ENCODE measurements at regions not wholly inside any gene's neighbourhood (a gene's known extent, or its start where the extent isn't known, plus 50 kb on each side); places are given as distances from the start of the nearest gene placed in this dataset.

GRCh38 chr13:82934000-82934399, 948.3 kb downstream of the SLITRK1 start:
- H3K9me3 Mint-ChIP-seq (ENCODE audit: insufficient read depth) = peaks cover 4% of the 10 kb centered on the region
- no peaks in the 10 kb centered on the region for H3K4me1 Mint-ChIP-seq (ENCODE audit: low read depth)
- DNase-seq (no peak), ATAC-seq (no peak)
- H3K27me3 Mint-ChIP-seq (ENCODE audit: low read depth) = no peaks in the 10 kb centered on the region
- no peak overlapping the region for H3K27ac Mint-ChIP-seq
- CTCF ChIA-PET = no interaction called here
- no peaks in the 10 kb centered on the region for H3K36me3 Mint-ChIP-seq (ENCODE audit: low read depth)
- no peak overlapping the region for H3K4me3 Mint-ChIP-seq
- POLR2A ChIA-PET = no interaction called here

GRCh38 chr13:82925114-82925513, 957.2 kb downstream of the SLITRK1 start:
- H3K36me3 Mint-ChIP-seq (ENCODE audit: low read depth) = no peaks in the 10 kb centered on the region
- DNase-seq (no peak), ATAC-seq (no peak)
- CTCF ChIA-PET = no interaction called here
- no peak overlapping the region for H3K27ac Mint-ChIP-seq
- POLR2A ChIA-PET = no interaction called here
- peaks cover 15% of the 10 kb centered on the region for H3K9me3 Mint-ChIP-seq (ENCODE audit: insufficient read depth)
- no peaks in the 10 kb centered on the region for H3K4me1 Mint-ChIP-seq (ENCODE audit: low read depth)
- H3K27me3 Mint-ChIP-seq (ENCODE audit: low read depth) = no peaks in the 10 kb centered on the region
- H3K4me3 Mint-ChIP-seq = no peak overlapping the region

GRCh38 chr13:82917984-82918383, 964.3 kb downstream of the SLITRK1 start:
- DNase-seq (no peak), ATAC-seq (no peak)
- ChIA-PET CTCF (no interaction called here), POLR2A (no interaction called here)
- no peaks in the 10 kb centered on the region for H3K36me3 Mint-ChIP-seq (ENCODE audit: low read depth)
- H3K9me3 Mint-ChIP-seq (ENCODE audit: insufficient read depth) = peaks cover 16% of the 10 kb centered on the region
- H3K4me3 Mint-ChIP-seq = no peak overlapping the region
- H3K27me3 Mint-ChIP-seq (ENCODE audit: low read depth) = no peaks in the 10 kb centered on the region
- H3K27ac Mint-ChIP-seq = no peak overlapping the region
- H3K4me1 Mint-ChIP-seq (ENCODE audit: low read depth) = no peaks in the 10 kb centered on the region

DNA sequence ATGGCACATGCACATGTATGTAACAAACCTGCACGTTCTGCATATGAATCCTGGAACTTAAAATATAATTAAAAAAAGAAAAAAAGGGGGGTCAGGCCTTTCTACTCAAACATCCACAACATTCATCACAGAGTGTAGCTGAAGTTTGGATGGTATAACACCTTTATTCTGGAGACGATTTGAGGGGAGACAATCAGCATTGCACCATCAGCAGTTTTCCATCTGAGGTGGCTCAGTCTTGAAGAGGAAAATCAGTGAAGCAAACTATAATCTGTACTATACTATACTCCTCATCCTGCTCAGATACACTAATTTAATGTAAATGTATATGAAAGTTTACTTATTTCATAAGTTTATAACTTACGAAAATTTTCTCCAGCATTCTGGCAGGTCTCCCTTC, 969.7 kb downstream of the SLITRK1 start:
- H3K27ac Mint-ChIP-seq = no peak overlapping the region
- ATAC-seq = no peak
- H3K4me1 Mint-ChIP-seq (ENCODE audit: low read depth) = no peaks in the 10 kb centered on the region
- peaks cover 10% of the 10 kb centered on the region for H3K9me3 Mint-ChIP-seq (ENCODE audit: insufficient read depth)
- DNase-seq = no peak
- H3K27me3 Mint-ChIP-seq (ENCODE audit: low read depth) = no peaks in the 10 kb centered on the region
- no peaks in the 10 kb centered on the region for H3K36me3 Mint-ChIP-seq (ENCODE audit: low read depth)
- ChIA-PET POLR2A (no interaction called here), CTCF (no interaction called here)
- H3K4me3 Mint-ChIP-seq = no peak overlapping the region

DNA sequence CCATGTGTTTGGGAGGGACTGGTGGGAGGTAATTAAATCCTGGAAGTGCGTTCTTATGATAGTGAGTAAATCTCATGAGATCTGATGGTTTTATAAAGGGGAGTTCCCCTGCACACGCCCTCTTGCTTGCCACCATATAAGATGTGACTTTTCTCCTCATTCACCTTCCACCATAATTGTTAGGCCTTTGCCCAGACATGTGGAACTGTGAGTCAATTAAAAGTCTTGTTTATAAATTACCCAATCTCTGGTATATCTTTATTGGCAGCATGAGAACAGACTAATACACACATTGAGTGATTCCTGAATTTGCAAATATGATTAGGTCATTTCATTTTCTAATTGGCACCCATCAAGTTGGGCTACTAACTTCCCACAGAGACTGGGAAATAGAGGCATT, 977.2 kb downstream of the SLITRK1 start:
- ATAC-seq = no peak

DNA sequence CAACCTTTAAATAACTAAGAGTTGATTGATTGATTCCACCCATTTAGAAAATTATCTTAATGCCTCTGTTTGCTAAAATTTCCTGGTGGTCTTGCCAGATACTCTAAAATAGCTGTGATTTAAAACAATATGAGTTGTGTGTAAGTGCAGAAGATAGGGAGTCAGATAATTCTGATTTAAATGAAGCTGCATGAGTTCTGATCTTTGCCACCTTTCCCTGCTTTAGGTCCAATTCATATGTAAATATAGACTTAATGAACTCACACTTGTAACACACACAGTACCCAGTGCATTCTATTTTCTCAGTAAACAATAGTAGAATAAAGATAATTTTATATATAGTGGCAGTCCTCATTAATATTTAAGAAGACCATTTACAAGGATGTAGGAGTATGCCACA, 981.8 kb downstream of the SLITRK1 start:
- no peak for DNase-seq
- H3K27me3 Mint-ChIP-seq (ENCODE audit: low read depth) = no peaks in the 10 kb centered on the region
- H3K36me3 Mint-ChIP-seq (ENCODE audit: low read depth) = no peaks in the 10 kb centered on the region
- H3K4me1 Mint-ChIP-seq (ENCODE audit: low read depth) = no peaks in the 10 kb centered on the region
- peaks cover 5% of the 10 kb centered on the region for H3K9me3 Mint-ChIP-seq (ENCODE audit: insufficient read depth)
- POLR2A ChIA-PET = no interaction called here
- CTCF ChIA-PET = no interaction called here
- H3K27ac Mint-ChIP-seq = no peak overlapping the region
- no peak overlapping the region for H3K4me3 Mint-ChIP-seq
- no peak for ATAC-seq

More for the DNA sequence above, 977.2 kb downstream of the SLITRK1 start:
- DNase-seq = no peak
- no peak overlapping the region for H3K27ac Mint-ChIP-seq
- H3K4me3 Mint-ChIP-seq = no peak overlapping the region
- peaks cover 10% of the 10 kb centered on the region for H3K9me3 Mint-ChIP-seq (ENCODE audit: insufficient read depth)
- H3K27me3 Mint-ChIP-seq (ENCODE audit: low read depth) = no peaks in the 10 kb centered on the region
- no peaks in the 10 kb centered on the region for H3K4me1 Mint-ChIP-seq (ENCODE audit: low read depth)
- no peaks in the 10 kb centered on the region for H3K36me3 Mint-ChIP-seq (ENCODE audit: low read depth)
- POLR2A ChIA-PET = no interaction called here
- CTCF ChIA-PET = no interaction called here

- no peaks in the 10 kb centered on the region for H3K27me3 Mint-ChIP-seq (ENCODE audit: low read depth)
- ATAC-seq (no peak), DNase-seq (no peak)
- CTCF ChIA-PET = no interaction called here
- POLR2A ChIA-PET = no interaction called here
- no peaks in the 10 kb centered on the region for H3K4me1 Mint-ChIP-seq (ENCODE audit: low read depth)
- H3K36me3 Mint-ChIP-seq (ENCODE audit: low read depth) = no peaks in the 10 kb centered on the region
- H3K9me3 Mint-ChIP-seq (ENCODE audit: insufficient read depth) = no peaks in the 10 kb centered on the region
- H3K27ac Mint-ChIP-seq = no peak overlapping the region
- H3K4me3 Mint-ChIP-seq = no peak overlapping the region
Measured at GRCh38 chr13:82898586-82898985, 983.7 kb downstream of the SLITRK1 start.

- H3K27ac Mint-ChIP-seq = no peak overlapping the region
- CTCF ChIA-PET = no interaction called here
- H3K4me1 Mint-ChIP-seq (ENCODE audit: low read depth) = no peaks in the 10 kb centered on the region
- no peak for DNase-seq
- no peaks in the 10 kb centered on the region for H3K27me3 Mint-ChIP-seq (ENCODE audit: low read depth)
- POLR2A ChIA-PET = no interaction called here
- H3K36me3 Mint-ChIP-seq (ENCODE audit: low read depth) = no peaks in the 10 kb centered on the region
- no peak for ATAC-seq
- peaks cover 6% of the 10 kb centered on the region for H3K9me3 Mint-ChIP-seq (ENCODE audit: insufficient read depth)
- H3K4me3 Mint-ChIP-seq = no peak overlapping the region
Measured at GRCh38 chr13:82879921-82880320, 1002.4 kb downstream of the SLITRK1 start.

GRCh38 chr13:82878536-82878935, 1003.7 kb downstream of the SLITRK1 start:
- no peak for DNase-seq
- CTCF ChIA-PET = no interaction called here
- no peaks in the 10 kb centered on the region for H3K27me3 Mint-ChIP-seq (ENCODE audit: low read depth)
- no peaks in the 10 kb centered on the region for H3K4me1 Mint-ChIP-seq (ENCODE audit: low read depth)
- ATAC-seq = no peak
- H3K9me3 Mint-ChIP-seq (ENCODE audit: insufficient read depth) = peaks cover 6% of the 10 kb centered on the region
- no peak overlapping the region for H3K27ac Mint-ChIP-seq
- H3K36me3 Mint-ChIP-seq (ENCODE audit: low read depth) = no peaks in the 10 kb centered on the region
- no peak overlapping the region for H3K4me3 Mint-ChIP-seq
- POLR2A ChIA-PET = no interaction called here

GRCh38 chr13:82867284-82867683, 1015.0 kb downstream of the SLITRK1 start:
- Mint-ChIP-seq H3K36me3 (ENCODE audit: low read depth) (no peaks in the 10 kb centered on the region), H3K27me3 (ENCODE audit: low read depth) (no peaks in the 10 kb centered on the region), H3K9me3 (ENCODE audit: insufficient read depth) (peaks cover 3% of the 10 kb centered on the region), H3K4me1 (ENCODE audit: low read depth) (no peaks in the 10 kb centered on the region), H3K27ac (no peak overlapping the region), H3K4me3 (no peak overlapping the region)
- DNase-seq (no peak), ATAC-seq (no peak)
- ChIA-PET POLR2A (no interaction called here), CTCF (no interaction called here)

GRCh38 chr13:82850644-82851043, 1031.6 kb downstream of the SLITRK1 start:
- Mint-ChIP-seq H3K27me3 (ENCODE audit: low read depth) (no peaks in the 10 kb centered on the region), H3K27ac (no peak overlapping the region), H3K4me1 (ENCODE audit: low read depth) (no peaks in the 10 kb centered on the region), H3K4me3 (no peak overlapping the region), H3K36me3 (ENCODE audit: low read depth) (no peaks in the 10 kb centered on the region), H3K9me3 (ENCODE audit: insufficient read depth) (no peaks in the 10 kb centered on the region)
- DNase-seq (no peak), ATAC-seq (no peak)
- ChIA-PET CTCF (no interaction called here), POLR2A (no interaction called here)

GRCh38 chr13:82848766-82849165, 1033.5 kb downstream of the SLITRK1 start:
- no peak for ATAC-seq
- Mint-ChIP-seq H3K4me1 (ENCODE audit: low read depth) (no peaks in the 10 kb centered on the region), H3K36me3 (ENCODE audit: low read depth) (no peaks in the 10 kb centered on the region), H3K27ac (no peak overlapping the region), H3K27me3 (ENCODE audit: low read depth) (no peaks in the 10 kb centered on the region), H3K9me3 (ENCODE audit: insufficient read depth) (peaks cover 5% of the 10 kb centered on the region), H3K4me3 (no peak overlapping the region)
- DNase-seq = no peak
- ChIA-PET CTCF (no interaction called here), POLR2A (no interaction called here)

DNA sequence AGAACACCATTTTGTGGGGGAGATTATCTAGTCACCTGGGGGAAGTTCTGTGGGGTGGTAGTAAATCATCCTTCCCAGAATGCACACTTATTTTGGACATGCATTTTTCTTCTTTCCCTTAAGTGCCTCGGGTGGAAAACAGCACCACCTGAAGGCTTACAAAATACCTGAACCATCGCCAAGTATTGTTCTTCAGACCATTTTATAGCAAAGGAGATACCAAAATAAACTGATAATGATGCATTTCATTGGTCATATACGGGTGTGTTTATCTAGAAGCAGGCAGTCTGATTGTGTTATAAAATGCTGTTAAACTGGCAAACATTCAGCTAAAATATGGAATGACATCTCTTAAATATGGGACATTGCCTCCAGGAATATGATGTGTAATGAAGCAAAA, 1034.7 kb downstream of the SLITRK1 start:
- Mint-ChIP-seq H3K4me3 (no peak overlapping the region), H3K36me3 (ENCODE audit: low read depth) (no peaks in the 10 kb centered on the region), H3K9me3 (ENCODE audit: insufficient read depth) (peaks cover 5% of the 10 kb centered on the region), H3K27ac (no peak overlapping the region), H3K27me3 (ENCODE audit: low read depth) (no peaks in the 10 kb centered on the region), H3K4me1 (ENCODE audit: low read depth) (no peaks in the 10 kb centered on the region)
- ATAC-seq (no peak), DNase-seq (no peak)
- POLR2A ChIA-PET = no interaction called here
- CTCF ChIA-PET = no interaction called here

- ChIA-PET POLR2A (no interaction called here), CTCF (no interaction called here)
- Mint-ChIP-seq H3K9me3 (ENCODE audit: insufficient read depth) (peaks cover 8% of the 10 kb centered on the region), H3K4me1 (ENCODE audit: low read depth) (no peaks in the 10 kb centered on the region), H3K27ac (no peak overlapping the region), H3K27me3 (ENCODE audit: low read depth) (no peaks in the 10 kb centered on the region), H3K36me3 (ENCODE audit: low read depth) (no peaks in the 10 kb centered on the region), H3K4me3 (no peak overlapping the region)
- ATAC-seq = no peak
- DNase-seq = no peak
Measured at GRCh38 chr13:82833923-82834322, 1048.4 kb downstream of the SLITRK1 start.
